DOHH2 (cell line): ENCODE measurements at regions not wholly inside any gene's neighbourhood (a gene's known extent, or its start where the extent isn't known, plus 50 kb on each side); places are given as distances from the start of the nearest gene placed in this dataset.

Experiments used
- H3F3A ChIP-seq: fragments of 200-600 bp; sonication (generic), shearing (Covaris generic); 2 replicates; pipeline ENCODE4 v1.6.0; 2016; ENCODE audit warnings: antibody characterized with exemption, mild to moderate bottlenecking; ENCODE audit not compliant: control insufficient read depth, insufficient read depth
- H3K27ac ChIP-seq: fragments of 200-600 bp; sonication (generic); 2 replicates; pipeline ENCODE4 v1.5.1; 2014; ENCODE audit warnings: low read depth, mild to moderate bottlenecking, low read length, moderate library complexity
- H3K27me3 ChIP-seq: fragments of 200-600 bp; sonication (generic); 2 replicates; pipeline ENCODE4 v1.6.1; 2014; ENCODE audit warnings: mild to moderate bottlenecking, low read length, mixed read lengths; ENCODE audit not compliant: control insufficient read depth
- H3K36me3 ChIP-seq: fragments of 200-600 bp; sonication (generic); 2 replicates; pipeline ENCODE4 v1.6.1; 2014; ENCODE audit warnings: mild to moderate bottlenecking, low read length, moderate library complexity, mixed read lengths; ENCODE audit not compliant: control insufficient read depth
- H3K4me1 ChIP-seq: fragments of 200-600 bp; sonication (generic); 2 replicates; pipeline ENCODE4 v1.6.1; 2014; ENCODE audit warnings: mild to moderate bottlenecking, low read length, mixed read lengths; ENCODE audit not compliant: control insufficient read depth
- H3K4me2 ChIP-seq: fragments of 200-600 bp; sonication (generic); 2 replicates; pipeline ENCODE4 v1.6.0; 2014; ENCODE audit warnings: mild to moderate bottlenecking, low read length, moderate library complexity
- H3K4me3 ChIP-seq: fragments of 200-600 bp; sonication (generic); 2 replicates; pipeline ENCODE4 v1.5.1; 2014; ENCODE audit warnings: mild to moderate bottlenecking, low read length, mixed read lengths
- H3K79me2 ChIP-seq: fragments of 200-600 bp; sonication (generic); 2 replicates; pipeline ENCODE4 v1.6.1; 2014; ENCODE audit warnings: mild to moderate bottlenecking, low read length, mixed read lengths; ENCODE audit not compliant: control insufficient read depth
- H3K9me2 ChIP-seq: fragments of 200-600 bp; sonication (generic); replicated peaks from 2 replicates; pipeline ENCODE4 v1.6.1; 2014; ENCODE audit warnings: mild to moderate bottlenecking, low read length, mixed read lengths; ENCODE audit not compliant: control insufficient read depth
- H3K9me3 ChIP-seq: fragments of 200-600 bp; sonication (generic); 2 replicates; pipeline ENCODE4 v1.6.1; 2014; ENCODE audit warnings: antibody characterized with exemption, low read length, mixed read lengths; ENCODE audit not compliant: control insufficient read depth, insufficient read depth
- H4K20me1 ChIP-seq: fragments of 200-600 bp; sonication (generic); 2 replicates; pipeline ENCODE4 v1.6.0; 2014; ENCODE audit warnings: low read depth, mild to moderate bottlenecking, antibody characterized with exemption, low read length, moderate library complexity; ENCODE audit not compliant: control insufficient read depth, insufficient read depth
- CTCF ChIP-seq: fragments of 200-600 bp; sonication (generic); IDR thresholded peaks from one replicate; pipeline ENCODE4 v1.5.1; 2014; ENCODE audit warnings: antibody characterized with exemption, mild to moderate bottlenecking, low read depth, low read length; ENCODE audit not compliant: poor library complexity, severe bottlenecking
- EZH2phosphoT487 ChIP-seq: fragments of 200-600 bp; sonication (generic); IDR thresholded peaks from 2 replicates; pipeline ENCODE4 v1.6.1; 2017; ENCODE audit warnings: borderline replicate concordance, mild to moderate bottlenecking, antibody characterized with exemption, low read length, moderate library complexity, mixed read lengths

GRCh38 chr1:59244891-59245290, 52.0 kb upstream of the FGGY start:
- Histone ChIP-seq H4K20me1 (no peaks in the 10 kb centered on the region), H3K36me3 (no peaks in the 10 kb centered on the region), H3K4me2 (no peak overlapping the region), H3K27ac (no peak overlapping the region), H3K9me2 (no peaks in the 10 kb centered on the region), H3K4me3 (no peak overlapping the region), H3K27me3 (no peaks in the 10 kb centered on the region), H3F3A (no peaks in the 10 kb centered on the region), H3K79me2 (no peaks in the 10 kb centered on the region), H3K4me1 (no peaks in the 10 kb centered on the region), H3K9me3 (no peaks in the 10 kb centered on the region)
- TF ChIP-seq CTCF, result no peak
- TF ChIP-seq EZH2phosphoT487, result no peak
